Heart left ventricle (tissue), 16 donors: ENCODE measurements at regions not wholly inside any gene's neighbourhood (a gene's known extent, or its start where the extent isn't known, plus 50 kb on each side); places are given as distances from the start of the nearest gene placed in this dataset.

Experiments used
- ATAC-seq, 4 donors: fragments of 200-7000 bp; cut with Tn5 transposase; one replicate each; pipeline ENCODE4 v1.9.1; 2020 to 2022; ENCODE audit warnings: moderate library complexity in 4 of 4, mild to moderate bottlenecking in 3 of 4, moderate number of reproducible peaks in 1 of 4
- DNase-seq, 5 donors: peaks; one replicate each; pipeline ENCODE4 v3.0.0-alpha.2; 2020
- H3K27ac ChIP-seq, 12 donors: fragments of 200-600 bp; sonication (generic) in 4 of 12; one replicate each; pipeline versions ENCODE4 v1.5.0 to v1.8.0; 2016 to 2022; ENCODE audit warnings: mild to moderate bottlenecking in 2 of 12
- H3K27me3 ChIP-seq, 9 donors: fragments of 200-600 bp; sonication (generic) in 2 of 9; one replicate each; pipeline versions ENCODE4 v1.5.1 to v1.8.0; 2016 to 2022; ENCODE audit warnings: mild to moderate bottlenecking in 3 of 9
- H3K36me3 ChIP-seq, 9 donors: fragments of 200-600 bp; sonication (generic) in 2 of 9; one replicate each; pipeline versions ENCODE4 v1.5.0 to v1.8.0; 2018 to 2022; ENCODE audit warnings: mild to moderate bottlenecking in 2 of 9
- H3K4me1 ChIP-seq, 12 donors: fragments of 200-600 bp; sonication (generic) in 4 of 12; one replicate each; pipeline versions ENCODE4 v1.5.0 to v1.8.0; 2016 to 2022; ENCODE audit warnings: mild to moderate bottlenecking in 3 of 12
- H3K4me3 ChIP-seq, 12 donors: fragments of 200-600 bp; sonication (generic) in 4 of 12; one replicate each; pipeline versions ENCODE4 v1.5.0 to v1.8.0; 2017 to 2022; ENCODE audit warnings: mild to moderate bottlenecking in 9 of 12, moderate library complexity in 4 of 12
- H3K9me3 ChIP-seq, 12 donors: fragments of 200-600 bp; sonication (generic) in 4 of 12; one replicate each; pipeline versions ENCODE4 v1.5.0 to v1.8.0; 2016 to 2022; ENCODE audit warnings: mild to moderate bottlenecking in 1 of 12
- POLR2A ChIP-seq, 2 donors: fragments of 450-650 bp; IDR thresholded peaks; one replicate each; pipeline ENCODE4 v1.6.1; 2017; ENCODE audit warnings: antibody characterized with exemption in 2 of 2, mild to moderate bottlenecking in 2 of 2, moderate library complexity in 2 of 2
- WGBS, 4 donors: extraction: QIAGEN DNeasy Blood & Tissue Kit in 2 of 4; methylation state at CpG; one replicate each; pipeline versions ENCODE4 v1.1.5 to v1.1.7; 2013 to 2018; 5-methylcytosine and 5-hydroxymethylcytosine counted together
- intact Hi-C, 10 donors: fragments of 100-400 bp; cut with DNase I; formaldehyde crosslinking; loops; one replicate each; pipeline versions ENCODE4 v1.11.1 to v1.14.2; 2022
- TF ChIP-seq, protein P1 (sequence below), 12 donors: fragments of 200-600 bp; sonication (generic) in 4 of 12; IDR thresholded peaks; one replicate each; pipeline versions ENCODE4 v1.5.0 to v1.8.0; 2018 to 2022; ENCODE audit warnings: antibody characterized with exemption in 12 of 12, mild to moderate bottlenecking in 5 of 12
- donor health status: ischemic (EF 13 %, LVEDD 7.1; RV severe dilation, severe dysfunction).
- donor health status: healthy with polysubstance abuse.
- donor health status: DM: no; HTN: yes; CAD: no.
- donor health status: DM: no; HTN: no; CAD: no.
- donor health status: ischemic (EF 25% LVEDD 6.9; RV normal size, moderate dysfunction).
- donor health status: ischemic (EF 25% LVEDD 5.7; RV mildly dilated, moderate dysfunction).
- donor health status: healthy.
- donor health status: DM: yes; HTN: yes; CAD: no.
- donor health status: ischemic (EF 35%, LVEDD 5.7; RV mildly dilated, moderate dysfunction).
- donor health status: nonischemic (EF 11% LVEDD 7.7; RV severe dilation, severe dysfunction).
- donor health status: DM: yes; HTN: yes; CAD: no.
- donor health status: PGD.
- donor health status: ischemic (EF 29% LVEDD 5.4; RV normal size, mild dysfunction).
- donor health status: nonischemic (EF 23%, LVEDD 6.1; RV moderate dilation, normal function).

DNA sequence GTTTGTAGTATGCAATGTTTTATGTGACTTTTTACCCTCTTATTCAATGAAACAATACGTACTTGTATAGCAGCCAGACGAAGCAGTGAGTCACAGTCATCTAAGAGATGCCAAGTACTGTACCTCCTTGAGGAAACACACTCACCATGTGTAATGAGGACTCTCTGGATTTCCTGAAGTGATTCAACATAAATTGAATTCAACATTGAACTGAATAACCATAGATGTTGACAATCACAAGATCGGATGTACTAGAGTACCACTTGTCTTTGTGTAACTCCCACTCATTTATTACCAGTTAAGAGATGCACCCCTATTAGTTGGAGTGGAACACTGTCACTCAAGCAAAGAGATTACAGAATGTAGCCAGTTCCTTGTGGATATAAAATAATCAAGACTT, 175.2 kb upstream of the HMGA2 start:
- DNase-seq (no peak), ATAC-seq (peak in 2 of 4 donors; percentile 80 to 90)
- H3K9me3 ChIP-seq: no peaks in the 10 kb centered on the region
- no peaks in the 10 kb centered on the region for H3K36me3 ChIP-seq
- peak overlapping the region in 2 of 12 donors; percentile 43 to 56 for H3K27ac ChIP-seq
- intact Hi-C loops: no loop called here
- peaks cover 0 to 6% (median 0%) of the 10 kb centered on the region in 12 donors for H3K4me1 ChIP-seq
- H3K4me3 ChIP-seq: no peak overlapping the region
- WGBS, 4 donors: 41 to 57% (median 51%) methylated on average over 3 of the region's 3 CpGs
- no peak for TF ChIP-seq POLR2A (IDR thresholded peaks at IDR 0.05)
- TF ChIP-seq, protein P1, sequence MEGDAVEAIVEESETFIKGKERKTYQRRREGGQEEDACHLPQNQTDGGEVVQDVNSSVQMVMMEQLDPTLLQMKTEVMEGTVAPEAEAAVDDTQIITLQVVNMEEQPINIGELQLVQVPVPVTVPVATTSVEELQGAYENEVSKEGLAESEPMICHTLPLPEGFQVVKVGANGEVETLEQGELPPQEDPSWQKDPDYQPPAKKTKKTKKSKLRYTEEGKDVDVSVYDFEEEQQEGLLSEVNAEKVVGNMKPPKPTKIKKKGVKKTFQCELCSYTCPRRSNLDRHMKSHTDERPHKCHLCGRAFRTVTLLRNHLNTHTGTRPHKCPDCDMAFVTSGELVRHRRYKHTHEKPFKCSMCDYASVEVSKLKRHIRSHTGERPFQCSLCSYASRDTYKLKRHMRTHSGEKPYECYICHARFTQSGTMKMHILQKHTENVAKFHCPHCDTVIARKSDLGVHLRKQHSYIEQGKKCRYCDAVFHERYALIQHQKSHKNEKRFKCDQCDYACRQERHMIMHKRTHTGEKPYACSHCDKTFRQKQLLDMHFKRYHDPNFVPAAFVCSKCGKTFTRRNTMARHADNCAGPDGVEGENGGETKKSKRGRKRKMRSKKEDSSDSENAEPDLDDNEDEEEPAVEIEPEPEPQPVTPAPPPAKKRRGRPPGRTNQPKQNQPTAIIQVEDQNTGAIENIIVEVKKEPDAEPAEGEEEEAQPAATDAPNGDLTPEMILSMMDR (IDR thresholded peaks at IDR 0.05): no peak
- H3K27me3 ChIP-seq: no peaks in the 10 kb centered on the region

GRCh38 chr12:65651060-65651459, 173.2 kb upstream of the HMGA2 start:
- intact Hi-C loops: no loop called here
- Histone ChIP-seq H3K36me3 (no peaks in the 10 kb centered on the region), H3K27me3 (no peaks in the 10 kb centered on the region), H3K9me3 (no peaks in the 10 kb centered on the region), H3K27ac (no peak overlapping the region), H3K4me3 (no peak overlapping the region), H3K4me1 (peaks cover 0 to 6% (median 0%) of the 10 kb centered on the region in 12 donors)
- DNase-seq (no peak), ATAC-seq (no peak)
- TF ChIP-seq, protein P1 (IDR thresholded peaks at IDR 0.05): no peak
- no peak for TF ChIP-seq POLR2A (IDR thresholded peaks at IDR 0.05)
- WGBS, 4 donors: 94 to 100% (median 96%) methylated on average over 3 of the region's 3 CpGs

DNA sequence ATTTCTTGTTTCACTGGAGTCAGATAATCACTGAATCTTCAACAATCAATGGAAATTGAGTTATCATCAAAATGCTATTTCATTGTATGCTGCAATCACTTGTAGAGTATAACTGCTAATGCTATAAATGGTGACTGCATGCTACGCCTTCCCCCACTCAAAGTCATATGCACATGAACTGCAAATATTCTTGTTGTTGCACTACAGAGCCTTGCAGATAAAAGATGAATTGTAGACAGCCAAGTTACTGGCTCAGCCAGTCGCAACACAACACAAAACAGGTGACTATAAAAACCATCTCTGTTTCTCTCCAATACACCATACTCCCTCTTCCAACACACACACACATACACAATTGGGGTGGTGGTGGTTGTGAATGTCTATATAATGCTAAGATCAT, 171.0 kb upstream of the HMGA2 start:
- DNase-seq: no peak
- no peak overlapping the region for H3K4me3 ChIP-seq
- H3K36me3 ChIP-seq: no peaks in the 10 kb centered on the region
- H3K4me1 ChIP-seq: peaks cover 0 to 6% (median 0%) of the 10 kb centered on the region in 12 donors
- intact Hi-C loops: no loop called here
- ATAC-seq: no peak
- no peaks in the 10 kb centered on the region for H3K27me3 ChIP-seq
- WGBS, 4 donors: 86 to 92% (median 87%) methylated on average over 2 of the region's 2 CpGs
- no peak overlapping the region for H3K27ac ChIP-seq
- no peaks in the 10 kb centered on the region for H3K9me3 ChIP-seq
- TF ChIP-seq POLR2A (IDR thresholded peaks at IDR 0.05): no peak
- TF ChIP-seq, protein P1 (IDR thresholded peaks at IDR 0.05): no peak

DNA sequence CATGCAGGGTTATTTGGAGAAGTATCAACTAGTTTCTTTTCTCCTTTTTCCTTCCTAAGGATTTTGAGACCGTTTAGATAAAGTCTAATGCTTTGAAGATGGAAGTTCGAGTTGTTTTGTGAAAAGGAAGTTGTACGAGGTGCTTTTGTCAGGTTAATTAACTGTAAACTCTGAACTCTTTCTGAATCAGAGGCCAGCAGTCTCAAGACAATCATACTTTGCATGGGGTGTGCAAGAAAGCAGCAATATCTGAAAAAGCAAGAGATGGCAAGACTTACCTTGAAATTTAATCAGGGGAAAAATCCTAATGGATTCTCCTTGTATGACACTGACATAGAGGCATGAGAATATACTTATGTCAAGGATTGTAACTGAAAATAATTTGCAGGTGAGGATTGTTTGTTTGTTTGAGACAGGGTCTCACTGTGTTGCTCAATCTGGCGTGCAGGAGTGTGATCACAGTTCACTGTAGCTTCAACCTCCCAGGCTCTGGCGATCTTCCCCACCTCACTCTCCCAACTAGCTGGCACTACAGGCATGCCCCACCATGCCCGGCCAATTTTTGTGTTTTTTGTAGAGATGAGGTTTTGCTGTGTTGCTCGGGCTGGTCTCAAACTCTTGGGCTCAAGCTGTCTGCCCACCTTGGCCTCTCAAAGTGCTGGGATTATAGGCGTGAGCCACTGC, 170.2 kb upstream of the HMGA2 start:
- Histone ChIP-seq H3K9me3 (no peaks in the 10 kb centered on the region), H3K36me3 (no peaks in the 10 kb centered on the region), H3K4me1 (no peaks in the 10 kb centered on the region), H3K4me3 (no peak overlapping the region), H3K27ac (no peak overlapping the region), H3K27me3 (no peaks in the 10 kb centered on the region)
- DNase-seq: no peak
- no peak for TF ChIP-seq POLR2A (IDR thresholded peaks at IDR 0.05)
- TF ChIP-seq, protein P1 (IDR thresholded peaks at IDR 0.05): no peak
- intact Hi-C loops: no loop called here
- no peak for ATAC-seq
- 76 to 81% (median 79%) methylated on average over 8 of the region's 8 CpGs for WGBS, 4 donors
